ENCODE measurements at regions not wholly inside any gene's neighbourhood (a gene's known extent, or its start where the extent isn't known, plus 50 kb on each side); places are given as distances from the start of the nearest gene placed in this dataset.
"Not testable (repeated sequence)": the region's sequence is repeated elsewhere in the genome, so short reads cannot be mapped to it uniquely, and the experiment has no call there.

- Histone ChIP-seq H3K4me3 (ENCODE audit: low read depth, low read length) (no peak overlapping the region), H3K36me3 (ENCODE audit: control insufficient read depth, insufficient read depth, low read length) (no peaks in the 10 kb centered on the region), H3K27me3 (ENCODE audit: control insufficient read depth, insufficient read depth, low read length) (no peaks in the 10 kb centered on the region)
- DNase-seq (ENCODE audit: low read depth), result no peak
- TF ChIP-seq CTCF (IDR thresholded peaks at IDR 0.05; ENCODE audit: insufficient read depth, low read length, poor library complexity, severe bottlenecking), result no peak
These were observed 125.8 kb upstream of the TGFBR2 start for GRCh38 chr3:30480587-30480986.

DNA sequence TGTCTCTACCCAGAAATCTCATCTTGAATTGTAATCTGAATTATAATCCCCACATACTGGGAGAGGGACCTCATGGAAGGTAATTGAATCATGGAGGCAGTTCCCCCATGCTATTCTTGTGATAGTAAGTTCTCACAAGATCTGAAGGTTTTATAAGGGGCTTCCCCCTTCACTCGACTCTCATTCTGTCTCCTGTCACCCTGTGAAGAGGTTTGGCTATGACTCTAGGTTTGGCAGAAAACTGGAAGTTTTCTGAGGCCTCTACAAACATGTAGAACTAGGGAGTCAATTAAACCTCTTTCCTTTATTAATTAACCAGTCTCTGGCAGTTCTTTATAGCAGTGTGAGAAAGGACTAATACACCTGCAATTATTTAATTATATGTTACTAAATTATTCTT, 125.2 kb upstream of the TGFBR2 start:
- no peaks in the 10 kb centered on the region for H3K27me3 ChIP-seq (ENCODE audit: control insufficient read depth, insufficient read depth, low read length)
- DNase-seq (ENCODE audit: low read depth), result no peak
- no peaks in the 10 kb centered on the region for H3K36me3 ChIP-seq (ENCODE audit: control insufficient read depth, insufficient read depth, low read length)
- no peak overlapping the region for H3K4me3 ChIP-seq (ENCODE audit: low read depth, low read length)
- no peak for TF ChIP-seq CTCF (IDR thresholded peaks at IDR 0.05; ENCODE audit: insufficient read depth, low read length, poor library complexity, severe bottlenecking)

- DNase-seq (ENCODE audit: low read depth); H3K36me3 ChIP-seq (ENCODE audit: control insufficient read depth, insufficient read depth, low read length); H3K4me3 ChIP-seq (ENCODE audit: low read depth, low read length); H3K27me3 ChIP-seq (ENCODE audit: control insufficient read depth, insufficient read depth, low read length): not testable (repeated sequence)
These were observed 122.2 kb upstream of the TGFBR2 start for GRCh38 chr3:30484229-30484628.

DNA sequence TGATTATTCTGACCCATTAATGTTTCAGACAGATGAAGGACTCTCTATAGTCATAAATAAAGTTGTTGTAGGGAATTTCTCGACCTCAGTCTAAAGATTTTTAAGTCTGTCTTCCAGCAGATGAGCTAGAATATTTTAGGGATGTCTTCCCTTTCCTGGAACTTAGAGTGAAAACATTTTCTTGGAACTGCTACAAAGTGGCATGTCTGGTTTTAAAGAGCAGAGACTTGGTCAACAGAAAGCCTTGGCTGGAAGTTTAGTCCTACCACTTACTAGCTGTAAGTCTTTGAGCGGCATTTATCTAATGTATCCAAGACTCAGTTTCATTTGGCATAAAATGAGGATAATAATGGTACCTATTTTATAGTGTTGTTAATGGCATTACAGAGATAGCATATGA, 120.0 kb upstream of the TGFBR2 start:
- DNase-seq (ENCODE audit: low read depth), result no peak
- TF ChIP-seq CTCF (IDR thresholded peaks at IDR 0.05; ENCODE audit: insufficient read depth, low read length, poor library complexity, severe bottlenecking), result no peak
- H3K36me3 ChIP-seq (ENCODE audit: control insufficient read depth, insufficient read depth, low read length), result no peaks in the 10 kb centered on the region
- no peak overlapping the region for H3K4me3 ChIP-seq (ENCODE audit: low read depth, low read length)
- H3K27me3 ChIP-seq (ENCODE audit: control insufficient read depth, insufficient read depth, low read length), result no peaks in the 10 kb centered on the region

DNA sequence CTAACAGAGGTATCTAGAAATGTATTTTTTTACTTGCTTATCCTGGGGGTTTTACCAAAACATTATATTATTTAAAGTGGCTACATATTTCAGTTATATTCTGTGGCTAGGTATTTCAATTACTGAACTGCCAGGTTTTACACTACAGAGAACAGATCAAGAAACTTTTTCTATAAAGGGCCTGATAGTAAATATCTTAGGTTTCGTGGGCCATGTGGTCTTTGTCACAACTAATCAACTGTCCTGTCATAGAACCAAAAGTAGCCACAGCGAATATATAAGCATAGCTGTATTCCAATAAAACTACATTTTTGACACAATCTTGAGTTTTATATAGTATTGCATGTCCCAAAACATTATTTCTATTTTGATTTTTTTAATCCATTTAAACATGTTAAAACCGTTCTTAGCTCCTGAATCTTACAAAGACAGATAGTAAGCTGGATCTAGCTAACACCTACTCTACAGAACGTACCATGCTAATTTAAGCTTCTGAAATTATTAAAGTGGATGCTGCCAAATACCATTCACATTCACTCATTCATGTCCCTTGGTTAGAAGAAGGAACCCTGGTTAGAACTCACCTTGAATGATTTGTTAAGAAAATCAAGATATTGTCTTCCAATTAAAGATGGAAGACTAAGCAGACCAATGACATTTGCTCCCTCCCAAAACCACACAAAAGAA, 118.2 kb upstream of the TGFBR2 start:
- Histone ChIP-seq H3K4me3 (ENCODE audit: low read depth, low read length) (no peak overlapping the region), H3K36me3 (ENCODE audit: control insufficient read depth, insufficient read depth, low read length) (no peaks in the 10 kb centered on the region), H3K27me3 (ENCODE audit: control insufficient read depth, insufficient read depth, low read length) (no peaks in the 10 kb centered on the region)
- no peak for TF ChIP-seq CTCF (IDR thresholded peaks at IDR 0.05; ENCODE audit: insufficient read depth, low read length, poor library complexity, severe bottlenecking)
- DNase-seq (ENCODE audit: low read depth), result no peak

DNA sequence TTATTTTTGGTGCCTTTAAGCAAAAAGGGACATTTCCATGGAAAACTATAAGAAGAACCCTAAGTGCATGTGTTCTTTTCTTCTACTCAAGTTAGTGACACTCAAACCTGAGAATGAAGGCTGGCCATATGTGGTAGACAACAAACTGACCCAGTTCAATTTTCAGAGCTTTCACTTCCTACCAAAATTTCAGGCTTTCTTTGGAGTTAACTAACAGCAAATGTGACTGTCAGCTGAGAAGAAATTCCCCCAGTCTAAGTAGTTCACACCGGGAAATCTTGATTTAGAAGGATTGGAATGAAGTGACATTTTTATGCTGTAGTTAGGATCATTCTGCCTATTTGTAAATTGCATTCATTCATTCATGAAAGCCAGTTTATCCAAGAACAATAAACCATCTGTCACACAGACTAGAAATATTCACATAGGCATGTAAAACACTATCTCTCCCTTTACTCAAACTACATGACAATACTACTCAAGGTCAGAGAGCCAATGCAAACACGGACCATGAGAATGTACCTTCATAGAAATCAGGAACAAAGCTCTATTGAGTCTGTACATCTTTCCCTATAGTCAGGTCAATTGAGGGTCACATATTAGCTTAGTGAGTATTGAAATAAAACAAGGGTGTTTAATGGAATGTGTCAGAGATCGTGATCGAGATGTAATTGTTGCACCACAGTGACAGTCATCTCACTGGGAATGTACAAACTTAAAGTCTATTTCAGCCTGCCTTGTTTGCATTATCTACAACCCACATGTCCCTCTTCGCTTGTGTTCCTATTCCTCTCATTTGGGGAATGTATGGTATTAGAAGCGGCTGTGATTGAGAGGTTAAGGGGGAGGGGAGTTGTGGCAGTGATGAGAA, 113.8 kb upstream of the TGFBR2 start:
- Histone ChIP-seq H3K27me3 (ENCODE audit: control insufficient read depth, insufficient read depth, low read length) (no peaks in the 10 kb centered on the region), H3K4me3 (ENCODE audit: low read depth, low read length) (no peak overlapping the region), H3K36me3 (ENCODE audit: control insufficient read depth, insufficient read depth, low read length) (no peaks in the 10 kb centered on the region)
- DNase-seq (ENCODE audit: low read depth), result no peak
- TF ChIP-seq CTCF (IDR thresholded peaks at IDR 0.05; ENCODE audit: insufficient read depth, low read length, poor library complexity, severe bottlenecking), result no peak
